ENCODE measurements at regions not wholly inside any gene's neighbourhood (a gene's known extent, or its start where the extent isn't known, plus 50 kb on each side); places are given as distances from the start of the nearest gene placed in this dataset.

GRCh38 chr16:80033783-80034468 lies 433.4 kb upstream of the MAF start:
- no peak for DNase-seq

GRCh38 chr16:80029761-80030481 lies 429.4 kb upstream of the MAF start:
- DNase-seq: no peak

GRCh38 chr16:80029381-80029630 lies 428.8 kb upstream of the MAF start:
- DNase-seq: no peak

- DNase-seq: no peak
Observed at GRCh38 chr16:80028581-80029380, 428.2 kb upstream of the MAF start.

- no peak for DNase-seq
Observed at GRCh38 chr16:80027007-80027965, 426.7 kb upstream of the MAF start.

- no peak for DNase-seq
Observed at GRCh38 chr16:80025236-80025635, 424.7 kb upstream of the MAF start.

GRCh38 chr16:80024443-80024842 lies 423.9 kb upstream of the MAF start:
- DNase-seq: no peak

GRCh38 chr16:80023865-80024264 lies 423.3 kb upstream of the MAF start:
- DNase-seq: no peak

GRCh38 chr16:80019395-80019794 lies 418.9 kb upstream of the MAF start:
- no peak for DNase-seq

- DNase-seq: no peak
Observed at GRCh38 chr16:80018466-80018865, 417.9 kb upstream of the MAF start.

- no peak for DNase-seq
Observed at GRCh38 chr16:80016731-80017326, 416.3 kb upstream of the MAF start.

- no peak for DNase-seq
Observed at GRCh38 chr16:80015566-80015965, 415.0 kb upstream of the MAF start.

- no peak for DNase-seq
Observed at GRCh38 chr16:80014241-80014939, 413.9 kb upstream of the MAF start.

- no peak for DNase-seq
Observed at GRCh38 chr16:80012586-80012985, 412.0 kb upstream of the MAF start.

GRCh38 chr16:80009971-80010659 lies 409.6 kb upstream of the MAF start:
- no peak for DNase-seq

- DNase-seq: no peak
Observed at GRCh38 chr16:80008857-80009256, 408.3 kb upstream of the MAF start.

GRCh38 chr16:80007231-80007630 lies 406.7 kb upstream of the MAF start:
- no peak for DNase-seq

GRCh38 chr16:80006241-80007215 lies 406.0 kb upstream of the MAF start:
- no peak for DNase-seq

- DNase-seq: no peak
Observed at GRCh38 chr16:80004113-80004512, 403.6 kb upstream of the MAF start.

GRCh38 chr16:80002261-80002660 lies 401.7 kb upstream of the MAF start:
- no peak for DNase-seq
